ENCODE measurements at regions not wholly inside any gene's neighbourhood (a gene's known extent, or its start where the extent isn't known, plus 50 kb on each side); places are given as distances from the start of the nearest gene placed in this dataset.

- Histone ChIP-seq H2AFZ (ENCODE audit: low read length) (no peak overlapping the region), H3F3A (ENCODE audit: insufficient read depth, low read length) (no peaks in the 10 kb centered on the region), H3K4me2 (ENCODE audit: low read length) (no peak overlapping the region), H3K4me3 (ENCODE audit: low read depth, low read length, poor library complexity, severe bottlenecking) (no peak overlapping the region), H4K20me1 (ENCODE audit: insufficient read depth, low read length) (no peaks in the 10 kb centered on the region), H3K36me3 (ENCODE audit: insufficient read depth, low read length) (no peaks in the 10 kb centered on the region), H3K4me1 (ENCODE audit: insufficient read depth, low read length, severe bottlenecking) (no peaks in the 10 kb centered on the region), H3K9ac (ENCODE audit: low read length) (no peak overlapping the region), H3K27me3 (ENCODE audit: insufficient read depth, low read length) (no peaks in the 10 kb centered on the region), H3K9me3 (ENCODE audit: low read length) (no peaks in the 10 kb centered on the region), H3K27ac (ENCODE audit: low read depth, low read length, poor library complexity, severe bottlenecking) (no peak overlapping the region), H3K9me2 (ENCODE audit: low read depth, low read length) (no peaks in the 10 kb centered on the region), H3K79me2 (ENCODE audit: insufficient read depth, low read length) (no peaks in the 10 kb centered on the region)
- TF ChIP-seq CTCF (IDR thresholded peaks at IDR 0.05; ENCODE audit: low read length) (no peak), EZH2 (IDR thresholded peaks at IDR 0.05; ENCODE audit: borderline replicate concordance, low read length) (no peak)
These were observed 337.7 kb downstream of the PLK2 start for GRCh38 chr5:58122157-58122556.

GRCh38 chr5:58121391-58121790, 338.5 kb downstream of the PLK2 start:
- TF ChIP-seq CTCF (IDR thresholded peaks at IDR 0.05; ENCODE audit: low read length) (no peak), EZH2 (IDR thresholded peaks at IDR 0.05; ENCODE audit: borderline replicate concordance, low read length) (no peak)
- Histone ChIP-seq H2AFZ (ENCODE audit: low read length) (no peak overlapping the region), H3K27me3 (ENCODE audit: insufficient read depth, low read length) (no peaks in the 10 kb centered on the region), H3K4me1 (ENCODE audit: insufficient read depth, low read length, severe bottlenecking) (no peaks in the 10 kb centered on the region), H3K27ac (ENCODE audit: low read depth, low read length, poor library complexity, severe bottlenecking) (no peak overlapping the region), H3K36me3 (ENCODE audit: insufficient read depth, low read length) (no peaks in the 10 kb centered on the region), H3K9me2 (ENCODE audit: low read depth, low read length) (no peaks in the 10 kb centered on the region), H3K4me3 (ENCODE audit: low read depth, low read length, poor library complexity, severe bottlenecking) (no peak overlapping the region), H3K79me2 (ENCODE audit: insufficient read depth, low read length) (no peaks in the 10 kb centered on the region), H3F3A (ENCODE audit: insufficient read depth, low read length) (no peaks in the 10 kb centered on the region), H3K4me2 (ENCODE audit: low read length) (no peak overlapping the region), H3K9me3 (ENCODE audit: low read length) (no peaks in the 10 kb centered on the region), H3K9ac (ENCODE audit: low read length) (no peak overlapping the region), H4K20me1 (ENCODE audit: insufficient read depth, low read length) (no peaks in the 10 kb centered on the region)

- no peaks in the 10 kb centered on the region for H3K27me3 ChIP-seq (ENCODE audit: insufficient read depth, low read length)
- H3K4me2 ChIP-seq (ENCODE audit: low read length) = no peak overlapping the region
- H2AFZ ChIP-seq (ENCODE audit: low read length) = no peak overlapping the region
- H3K4me3 ChIP-seq (ENCODE audit: low read depth, low read length, poor library complexity, severe bottlenecking) = no peak overlapping the region
- H3K27ac ChIP-seq (ENCODE audit: low read depth, low read length, poor library complexity, severe bottlenecking) = no peak overlapping the region
- H3K9me2 ChIP-seq (ENCODE audit: low read depth, low read length) = no peaks in the 10 kb centered on the region
- H3K4me1 ChIP-seq (ENCODE audit: insufficient read depth, low read length, severe bottlenecking) = no peaks in the 10 kb centered on the region
- H3K9me3 ChIP-seq (ENCODE audit: low read length) = no peaks in the 10 kb centered on the region
- H4K20me1 ChIP-seq (ENCODE audit: insufficient read depth, low read length) = no peaks in the 10 kb centered on the region
- no peaks in the 10 kb centered on the region for H3F3A ChIP-seq (ENCODE audit: insufficient read depth, low read length)
- no peaks in the 10 kb centered on the region for H3K79me2 ChIP-seq (ENCODE audit: insufficient read depth, low read length)
- no peaks in the 10 kb centered on the region for H3K36me3 ChIP-seq (ENCODE audit: insufficient read depth, low read length)
- TF ChIP-seq CTCF (IDR thresholded peaks at IDR 0.05; ENCODE audit: low read length) (no peak), EZH2 (IDR thresholded peaks at IDR 0.05; ENCODE audit: borderline replicate concordance, low read length) (no peak)
- H3K9ac ChIP-seq (ENCODE audit: low read length) = no peak overlapping the region
These were observed 342.3 kb downstream of the PLK2 start for GRCh38 chr5:58117542-58117941.
